Left ventricle myocardium superior (tissue), 1 donor: ENCODE measurements at regions not wholly inside any gene's neighbourhood (a gene's known extent, or its start where the extent isn't known, plus 50 kb on each side); places are given as distances from the start of the nearest gene placed in this dataset.

Source experiments
- ATAC-seq: fragments of 200-7000 bp; cut with Tn5 transposase; one replicate; pipeline ENCODE4 v1.9.1; 2020; ENCODE audit warnings: mild to moderate bottlenecking, moderate library complexity
- DNase-seq: peaks from one replicate; pipeline ENCODE4 v3.0.0-alpha.2; 2020
- intact Hi-C: fragments of 100-400 bp; cut with micrococcal nuclease; formaldehyde crosslinking; loops from one replicate; pipeline ENCODE4 v1.11.0; 2022
- donor health status: DM: no; HTN: yes; CAD: no; lungs with severe emphysema.

DNA sequence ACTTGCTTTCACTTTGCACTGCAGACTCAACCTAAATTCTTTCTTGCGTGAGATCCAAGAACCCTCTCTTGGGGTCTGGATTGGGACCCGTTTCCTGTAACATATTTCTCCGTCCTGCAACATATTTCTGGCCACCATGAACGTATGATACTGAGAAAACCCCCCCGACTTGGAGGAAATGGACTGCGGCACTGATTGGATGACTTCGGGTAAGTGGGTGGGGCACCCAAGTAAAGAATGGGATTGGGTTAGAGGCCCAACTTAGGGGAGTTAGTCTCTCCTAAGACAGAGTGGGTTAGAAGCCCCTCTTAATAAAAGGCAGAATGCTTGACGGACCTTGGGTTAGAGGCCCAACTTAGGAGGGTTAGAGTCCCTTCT is 690.4 kb downstream of the UQCRFS1 start:
- intact Hi-C loops = no loop called here
- DNase-seq (no peak), ATAC-seq (no peak)

DNA sequence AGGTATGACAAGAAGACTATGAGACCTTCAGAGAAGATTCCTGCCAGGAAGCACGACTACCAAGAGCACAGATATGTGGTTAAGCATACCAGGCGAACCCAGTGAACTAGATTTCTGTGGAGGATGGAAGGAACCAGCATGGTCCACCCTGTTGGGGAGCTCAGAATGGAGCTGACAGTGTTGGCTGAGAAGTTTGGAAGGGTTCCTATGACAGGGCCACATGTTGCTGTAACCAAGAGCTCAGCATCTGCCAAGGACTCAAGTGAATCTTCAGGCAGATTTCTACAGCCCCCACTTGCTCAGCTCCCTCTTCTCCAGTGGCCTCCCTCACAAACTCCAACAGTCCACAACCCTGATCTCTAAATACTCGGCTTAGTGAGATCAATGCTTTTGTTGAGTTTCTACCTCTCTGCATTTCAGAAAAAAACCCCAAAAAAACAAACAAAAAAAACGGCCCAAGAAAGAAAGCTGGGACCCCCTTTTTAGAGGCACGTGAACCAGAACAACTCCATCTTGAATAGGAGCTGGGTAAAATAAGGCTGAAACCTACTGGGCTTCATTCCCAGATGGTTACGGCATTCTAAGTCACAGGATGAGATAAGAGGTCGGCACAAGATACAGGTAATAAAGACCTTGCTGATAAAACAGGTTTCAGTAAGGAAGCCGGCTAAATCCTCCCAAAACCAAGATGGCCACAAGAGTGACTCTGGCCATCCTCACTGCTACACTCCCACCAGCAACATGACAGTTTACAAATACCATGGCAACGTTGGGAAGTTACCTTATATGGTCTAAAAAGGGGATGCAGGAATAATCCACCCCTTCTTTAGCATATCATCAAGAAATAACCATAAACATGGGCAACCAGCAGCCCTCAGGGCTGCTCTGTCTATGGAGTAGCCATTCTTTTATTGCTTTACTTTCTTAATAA is 691.1 kb downstream of the UQCRFS1 start:
- ATAC-seq = no peak
- intact Hi-C loops = no loop called here
- no peak for DNase-seq

DNA sequence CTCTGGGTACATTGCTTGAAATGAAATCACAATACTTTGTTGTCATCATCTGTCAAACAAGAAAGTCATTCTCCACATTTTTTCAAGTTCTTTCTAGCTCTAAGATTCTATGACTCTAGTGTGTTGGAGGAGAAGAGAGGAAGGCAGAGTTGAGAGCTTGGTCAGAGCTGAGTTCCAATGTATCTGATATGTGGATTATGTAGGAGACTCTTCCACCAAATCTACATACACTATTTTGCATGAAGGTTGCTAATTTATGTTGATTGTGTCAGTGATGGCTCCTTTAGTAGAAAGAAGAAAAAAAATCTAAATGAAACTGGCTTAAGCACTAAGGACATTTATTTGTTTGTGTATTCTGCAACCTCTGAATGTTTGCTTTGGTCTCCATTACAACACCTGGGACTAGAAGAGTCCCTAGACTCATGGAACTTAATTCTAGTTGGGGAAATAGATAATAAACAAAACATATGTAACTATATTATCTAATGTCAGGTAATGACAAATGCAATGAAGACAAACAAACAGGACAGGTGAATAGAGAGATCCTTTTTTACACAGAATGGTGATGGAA is 691.9 kb downstream of the UQCRFS1 start:
- ATAC-seq (no peak), DNase-seq (no peak)
- intact Hi-C loops = no loop called here

DNA sequence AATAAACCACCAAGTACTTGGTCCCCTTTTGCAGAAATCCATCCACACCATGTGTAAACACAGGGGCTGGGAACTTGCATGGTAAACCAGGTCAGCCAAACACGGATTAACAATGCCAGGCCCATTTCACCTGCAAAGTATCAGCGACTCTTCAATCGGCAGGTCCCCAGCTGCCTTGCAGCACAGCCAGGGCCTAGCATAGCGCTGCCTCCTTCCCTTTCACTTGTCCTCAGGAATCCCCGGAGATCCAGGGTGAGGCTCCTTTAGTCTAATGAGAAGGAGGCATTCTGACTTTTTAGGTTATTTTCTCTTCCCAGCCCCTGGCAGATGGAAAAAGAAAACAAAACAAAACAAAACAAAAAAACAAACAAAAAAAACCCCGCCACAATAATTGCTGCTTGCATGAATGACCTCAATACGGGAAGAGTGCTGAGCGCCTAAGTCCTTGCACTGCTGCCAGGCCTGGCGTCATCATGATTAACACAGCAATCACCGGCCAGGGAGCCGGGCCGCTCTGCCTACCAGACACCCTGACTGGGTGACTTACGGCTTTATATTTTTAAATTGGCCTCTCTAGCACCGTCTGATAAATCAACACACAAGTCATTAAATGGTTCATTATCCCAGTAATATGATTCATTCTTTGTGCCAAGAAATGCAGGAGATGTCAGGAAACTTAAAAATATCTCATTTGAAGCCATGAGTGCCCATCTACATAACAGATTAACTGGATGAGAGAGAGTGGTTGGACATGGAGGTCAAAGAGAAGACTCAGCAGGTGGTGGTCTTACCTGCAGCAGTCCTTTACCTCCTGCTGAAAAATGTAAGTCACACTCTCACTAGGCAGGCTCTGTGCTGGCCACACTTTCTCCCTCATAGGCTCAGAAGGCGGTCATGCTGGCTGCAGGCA is 692.7 kb downstream of the UQCRFS1 start:
- ATAC-seq = no peak
- intact Hi-C loops = no loop called here
- DNase-seq = no peak

DNA sequence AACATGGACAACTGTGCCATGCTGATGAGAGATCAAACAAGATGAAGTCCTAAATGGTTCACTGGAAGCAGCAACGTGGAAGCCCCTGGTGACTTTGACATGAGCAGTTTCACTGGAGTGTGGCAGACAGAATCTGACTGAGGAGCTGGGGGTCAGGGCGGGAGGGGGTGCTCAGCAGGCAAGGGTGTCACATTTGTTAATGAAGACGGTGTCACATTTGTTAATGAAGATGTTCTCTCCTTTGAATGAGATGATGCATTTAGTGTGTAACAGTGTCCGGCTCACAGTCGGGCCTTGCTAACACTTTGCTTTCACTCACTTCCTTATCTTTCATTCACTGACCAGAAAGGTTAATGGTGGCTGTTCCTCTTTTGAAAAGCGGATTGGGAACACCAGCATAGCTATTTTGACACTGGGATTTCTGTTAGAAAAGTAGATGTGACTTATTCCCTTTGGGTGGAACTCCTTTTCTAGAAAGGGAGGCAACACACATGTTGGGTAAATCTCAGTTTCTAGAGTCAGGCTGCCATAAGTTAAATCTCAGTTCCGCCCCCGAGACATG is 693.7 kb downstream of the UQCRFS1 start:
- DNase-seq = no peak
- no peak for ATAC-seq
- intact Hi-C loops = no loop called here

DNA sequence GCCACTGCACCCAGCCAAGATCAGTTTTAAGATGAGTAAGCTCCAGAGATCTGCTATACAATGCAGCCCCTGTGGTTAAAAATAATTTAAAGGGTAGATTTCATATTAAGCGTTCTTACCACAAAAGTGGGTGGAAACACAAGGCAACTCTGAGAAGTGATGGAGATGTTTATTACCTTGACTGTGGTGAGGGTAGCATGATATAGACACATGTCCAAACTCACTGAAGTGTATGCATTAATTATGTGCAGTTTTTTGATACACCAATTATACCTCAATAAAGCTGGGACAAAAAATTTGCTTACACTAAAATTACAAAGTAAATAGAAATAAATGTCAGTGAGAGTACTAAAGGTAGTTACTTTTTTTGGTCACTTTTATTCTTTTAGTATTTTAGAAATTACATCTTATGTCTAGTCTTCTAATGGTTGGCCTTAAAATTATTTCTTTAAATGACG is 696.5 kb downstream of the UQCRFS1 start:
- intact Hi-C loops = no loop called here
- ATAC-seq = no peak
- DNase-seq = no peak

DNA sequence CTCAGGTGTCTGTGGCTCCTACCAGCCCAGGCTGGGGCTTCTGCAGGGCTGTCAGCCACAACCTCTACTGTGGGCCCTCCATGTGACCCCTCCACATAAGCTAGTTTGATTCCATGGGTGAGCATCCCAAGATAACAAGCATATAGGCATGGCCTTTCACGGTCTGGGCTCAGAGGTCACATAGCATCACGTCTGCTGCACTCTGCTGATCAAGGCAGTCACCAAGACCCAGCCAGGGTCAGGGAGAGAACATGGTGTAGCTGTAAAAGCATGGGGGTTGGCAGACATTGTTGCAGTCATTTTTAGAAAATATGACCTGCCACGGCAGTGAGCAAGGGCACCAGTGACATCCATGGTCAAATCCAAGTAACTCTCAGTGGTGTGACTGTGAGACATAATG is 698.8 kb downstream of the UQCRFS1 start:
- ATAC-seq (peak; percentile 82), DNase-seq (no peak)
- intact Hi-C loops = no loop called here

DNA sequence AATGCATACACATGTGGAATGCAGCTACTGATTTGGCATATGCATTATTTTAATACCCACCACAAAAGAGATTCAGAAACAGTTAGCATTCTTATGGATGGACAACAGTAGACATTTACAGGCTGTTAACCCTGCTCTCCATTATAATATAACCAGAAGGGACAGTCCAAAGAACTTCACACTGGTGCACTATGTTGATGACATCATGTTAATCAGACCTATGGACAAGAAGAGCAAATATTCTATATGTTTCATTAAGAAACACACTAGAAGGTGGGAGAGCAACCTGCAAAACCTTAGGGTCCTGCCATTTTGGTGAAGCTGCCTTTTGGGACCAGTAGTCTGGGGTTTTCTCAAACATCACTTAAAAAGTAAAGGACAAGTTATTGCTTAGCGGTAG is 701.3 kb downstream of the UQCRFS1 start:
- no peak for DNase-seq

DNA sequence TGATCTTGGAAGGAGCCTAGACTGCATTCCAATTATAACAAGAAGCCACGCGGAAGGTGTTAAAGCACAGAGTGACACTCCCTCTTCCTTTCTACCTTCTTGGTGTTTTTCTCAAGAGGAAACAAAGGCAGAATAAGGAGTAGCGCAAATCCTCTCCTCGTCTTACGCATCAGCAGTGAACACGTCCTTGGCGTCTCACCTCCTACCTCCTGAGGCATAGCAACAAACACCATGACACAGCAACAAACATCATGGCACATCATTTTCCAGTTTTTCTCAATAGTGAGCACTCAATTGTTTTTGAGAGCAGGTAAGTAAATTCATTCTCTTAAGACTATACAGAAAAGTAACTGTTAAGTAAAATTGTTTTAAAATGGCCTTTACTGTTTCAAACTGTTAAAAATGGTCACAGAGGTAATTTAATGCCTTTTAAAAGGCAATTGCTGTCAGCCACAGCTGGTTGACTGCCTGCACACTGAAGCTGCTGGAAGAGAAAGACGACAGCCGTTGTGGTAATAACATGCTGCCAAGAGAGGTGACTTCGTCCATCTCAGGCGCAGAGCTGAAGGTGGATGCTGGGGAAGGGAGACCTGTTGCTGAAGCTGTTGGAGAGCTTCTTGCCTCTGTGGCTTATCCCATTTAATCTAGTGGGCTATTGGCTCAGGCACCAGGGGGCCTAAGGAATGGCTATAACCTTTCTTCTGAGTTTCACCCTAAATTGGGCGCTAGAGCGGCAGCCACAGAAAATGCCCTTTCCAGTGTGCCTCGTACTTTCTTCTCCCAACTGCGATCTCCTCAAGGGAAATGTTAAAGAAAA is 703.7 kb downstream of the UQCRFS1 start:
- intact Hi-C loops = no loop called here
- DNase-seq (no peak), ATAC-seq (no peak)

More for the DNA sequence above, 701.3 kb downstream of the UQCRFS1 start:
- intact Hi-C loops = no loop called here
- ATAC-seq = no peak

DNA sequence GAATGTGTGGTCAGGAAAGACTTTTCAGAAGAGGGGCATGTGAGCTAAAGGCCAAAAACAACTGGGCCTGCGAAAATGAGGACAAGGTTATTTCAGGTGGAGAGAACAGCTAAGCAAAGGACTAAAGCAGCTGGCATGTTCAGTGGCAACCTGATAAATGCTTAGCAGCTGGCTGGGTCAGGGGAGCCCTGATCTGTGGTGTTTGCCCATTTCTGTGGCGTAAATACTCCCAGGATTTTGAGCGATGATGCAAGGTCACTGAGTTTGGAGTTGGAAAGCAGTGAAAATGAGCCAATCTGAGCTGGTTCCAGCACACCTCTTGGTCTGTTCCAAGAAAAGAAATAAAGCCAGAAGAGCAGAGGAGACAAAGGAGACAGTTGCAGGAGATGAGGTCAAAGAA is 704.3 kb downstream of the UQCRFS1 start:
- no peak for ATAC-seq
- intact Hi-C loops = no loop called here
- DNase-seq = no peak

DNA sequence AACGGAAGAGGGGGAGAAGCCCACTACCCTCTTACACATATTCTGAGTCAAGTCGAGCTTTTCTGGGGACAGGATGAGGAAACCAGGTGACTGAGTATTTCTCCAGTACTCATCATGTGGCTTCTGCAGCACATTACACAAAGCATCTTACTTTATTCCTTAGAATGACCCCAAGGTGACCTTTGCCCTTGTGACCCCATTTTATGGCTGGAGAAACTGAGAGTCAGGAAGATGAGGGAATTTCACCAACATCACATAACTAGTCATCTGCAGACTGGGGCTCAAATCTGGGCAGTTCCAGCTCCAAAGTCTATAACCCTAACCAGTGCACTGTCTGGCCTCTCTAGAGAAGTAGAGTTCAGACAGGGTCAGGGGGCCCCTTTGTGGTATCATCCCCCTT is 707.0 kb downstream of the UQCRFS1 start:
- ATAC-seq (no peak), DNase-seq (no peak)
- intact Hi-C loops = no loop called here

DNA sequence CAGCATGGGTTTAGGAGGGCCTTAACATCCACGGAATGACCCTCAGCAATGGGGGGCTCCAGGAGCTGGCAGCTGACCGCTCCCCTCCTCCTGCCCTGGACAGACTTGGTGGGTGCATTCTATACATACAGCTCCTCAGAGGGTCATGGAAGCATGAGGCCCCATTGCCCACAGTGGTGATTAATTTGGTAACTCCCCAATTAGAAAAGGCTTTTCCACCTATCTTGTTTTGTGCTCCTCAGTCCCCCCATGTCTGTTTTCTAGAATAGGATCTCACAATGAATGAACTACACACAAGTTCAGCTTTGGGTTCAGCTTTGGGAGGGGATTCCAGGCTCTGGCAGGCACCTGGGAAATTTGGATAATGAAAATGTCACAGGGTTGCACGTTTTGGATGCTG is 707.8 kb downstream of the UQCRFS1 start:
- ATAC-seq (no peak), DNase-seq (no peak)
- intact Hi-C loops = no loop called here

DNA sequence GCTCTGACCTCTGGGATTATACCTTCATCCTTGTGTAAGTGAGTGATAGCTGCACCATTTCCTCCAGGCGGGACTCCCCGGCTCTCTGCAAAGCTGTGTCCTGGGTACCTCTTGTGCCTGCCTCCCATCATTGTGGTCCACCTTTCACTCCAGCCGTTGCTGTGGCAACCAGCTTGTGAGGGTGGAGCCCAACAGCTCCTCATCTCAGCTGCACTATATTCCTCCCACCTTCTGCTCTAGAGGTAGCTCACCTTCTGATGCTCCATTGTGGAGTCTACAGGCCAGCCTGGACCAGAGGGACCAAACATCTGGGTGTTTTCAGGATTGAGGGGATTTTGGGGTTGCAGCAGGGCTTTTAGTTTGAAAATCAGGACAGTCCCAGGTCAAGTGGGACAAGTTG is 708.2 kb downstream of the UQCRFS1 start:
- DNase-seq = no peak
- intact Hi-C loops = no loop called here
- no peak for ATAC-seq

DNA sequence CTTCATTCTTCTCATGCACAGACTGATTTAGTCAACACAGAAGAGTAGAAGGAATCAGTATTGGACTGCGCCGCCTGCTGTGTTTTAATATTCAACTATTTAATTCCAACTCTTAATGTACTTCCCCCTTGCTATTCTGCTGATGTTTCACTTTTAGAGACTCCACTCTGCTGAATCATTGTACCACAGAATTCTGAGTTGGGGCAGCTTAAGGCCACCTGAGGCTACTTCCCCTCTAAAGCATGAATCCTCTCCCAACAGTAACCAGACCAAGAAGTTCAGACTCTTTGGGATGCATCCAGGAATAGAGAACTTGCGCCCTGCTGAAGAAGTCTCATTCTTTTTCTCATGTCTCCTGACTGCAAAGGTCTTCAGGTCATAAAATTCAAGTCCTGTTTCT is 708.8 kb downstream of the UQCRFS1 start:
- intact Hi-C loops = no loop called here
- ATAC-seq = peak; percentile 37
- DNase-seq = no peak

DNA sequence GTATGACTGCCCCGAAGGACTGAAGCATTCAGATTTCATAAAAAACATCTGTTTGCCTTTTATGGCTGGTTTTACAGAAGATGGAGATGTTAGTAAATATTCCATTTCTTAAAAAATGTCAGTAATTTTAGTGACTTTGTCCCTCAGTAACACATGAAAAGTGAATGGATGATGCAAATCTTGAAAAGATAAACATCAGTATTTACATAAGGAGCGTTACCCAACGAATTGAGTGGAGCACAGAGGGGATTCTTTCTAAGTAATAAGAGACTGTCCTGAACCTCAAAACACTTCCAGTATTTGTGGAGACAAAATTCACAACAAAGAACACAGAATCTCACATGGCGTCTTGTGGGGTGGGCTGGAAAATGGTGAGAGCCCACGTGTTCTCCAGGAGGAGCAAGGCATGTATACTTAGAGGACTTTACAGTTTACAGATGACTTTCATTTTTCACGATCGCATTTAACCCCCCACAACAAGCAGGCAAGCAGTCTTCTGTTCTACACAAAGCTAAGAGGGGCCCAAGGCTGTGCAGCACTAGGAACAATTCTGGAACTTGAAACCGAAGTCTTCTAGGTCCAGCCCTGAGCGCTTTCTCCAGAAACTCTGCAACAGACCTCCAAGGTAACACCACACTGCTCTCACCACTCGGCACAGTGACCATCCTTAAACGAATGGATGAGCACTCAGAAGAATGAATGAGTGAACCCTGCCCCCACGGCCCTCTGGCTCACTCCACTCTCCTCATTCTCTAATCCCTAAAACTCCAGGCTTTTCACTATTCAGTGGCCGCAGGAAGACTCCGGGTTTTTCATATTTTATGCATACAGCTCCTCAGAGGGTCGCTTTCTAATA is 709.8 kb downstream of the UQCRFS1 start:
- DNase-seq = no peak
- no peak for ATAC-seq
- intact Hi-C loops = no loop called here

DNA sequence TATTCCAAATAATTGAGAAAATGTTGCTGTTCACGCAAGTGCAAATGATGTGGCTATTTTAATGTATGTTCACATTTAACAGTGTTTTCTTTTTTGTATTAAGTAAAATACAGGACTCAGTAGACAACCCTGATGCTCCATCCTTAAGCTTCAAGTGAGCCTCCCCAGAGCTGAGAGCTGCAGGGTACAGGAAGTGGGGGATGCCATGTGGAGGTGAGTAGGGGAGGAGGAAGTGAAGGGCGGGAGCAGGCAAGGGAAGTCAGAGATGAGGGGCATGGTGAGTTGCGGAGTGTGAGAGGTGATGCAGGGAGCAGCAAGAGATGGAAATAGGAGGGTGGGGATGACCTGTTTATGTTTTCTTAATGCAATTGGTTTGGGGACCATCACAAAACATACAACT is 711.0 kb downstream of the UQCRFS1 start:
- ATAC-seq (no peak), DNase-seq (no peak)

DNA sequence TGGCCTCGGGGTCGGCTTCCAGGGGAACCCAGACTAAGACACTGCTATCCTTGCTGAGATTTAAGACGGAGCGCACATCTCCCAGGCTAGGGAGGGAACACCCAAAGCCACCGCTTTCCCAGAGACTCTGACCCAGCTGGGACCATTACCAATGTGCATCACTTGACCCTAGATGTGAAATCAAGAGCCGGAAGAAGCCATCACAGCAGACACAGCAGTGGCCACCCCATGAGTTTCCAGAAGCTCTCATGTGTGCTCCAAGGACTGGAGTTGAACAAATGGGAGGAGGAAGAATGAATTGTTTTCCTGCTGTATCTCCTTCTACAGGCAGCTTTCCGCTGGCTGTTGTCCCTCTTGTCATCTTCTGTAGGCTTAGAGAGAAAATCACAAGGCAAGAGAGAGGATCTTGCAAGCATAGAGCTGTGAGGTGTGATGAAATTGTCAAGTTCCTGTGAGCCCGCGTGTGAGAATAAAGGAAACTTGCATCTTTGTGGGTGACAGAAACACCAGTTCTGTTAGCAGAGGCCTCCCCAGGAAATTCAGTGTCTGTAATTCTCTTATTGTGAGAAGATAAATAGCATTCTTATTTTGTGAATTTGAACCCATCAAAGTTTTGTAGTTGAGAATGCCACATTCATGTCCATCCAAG is 711.8 kb downstream of the UQCRFS1 start:
- DNase-seq (no peak), ATAC-seq (no peak)
- intact Hi-C loops = no loop called here

More for the DNA sequence above, 711.0 kb downstream of the UQCRFS1 start:
- intact Hi-C loops = no loop called here
